Left hindlimb (tissue), 1 donor: ENCODE measurements at regions not wholly inside any gene's neighbourhood (a gene's known extent, or its start where the extent isn't known, plus 50 kb on each side); places are given as distances from the start of the nearest gene placed in this dataset.
"Not testable (repeated sequence)": the region's sequence is repeated elsewhere in the genome, so short reads cannot be mapped to it uniquely, and the experiment has no call there.

Source experiments
- DNase-seq: peaks from one replicate; pipeline ENCODE4 v3.0.0-alpha.2; 2018

GRCh38 chr4:3585567-3585966 is 53.3 kb upstream of the LRPAP1 start:
- DNase-seq: not testable (repeated sequence)

GRCh38 chr4:3582091-3582475 is 49.9 kb upstream of the LRPAP1 start:
- DNase-seq: no peak
